HG03064 (cell line): ENCODE measurements at regions not wholly inside any gene's neighbourhood (a gene's known extent, or its start where the extent isn't known, plus 50 kb on each side); places are given as distances from the start of the nearest gene placed in this dataset.

Experiments used
- ATAC-seq: cut with Tn5 transposase; IDR thresholded peaks from one replicate; pipeline ENCODE4 v1.9.1; 2021; ENCODE audit warnings: low read depth; ENCODE audit not compliant: unreplicated experiment

GRCh38 chr2:42108852-42109251 lies 60.3 kb upstream of the EML4 start:
- no peak for ATAC-seq

- no peak for ATAC-seq
Measured at GRCh38 chr2:42109959-42110640, 59.1 kb upstream of the EML4 start.

DNA sequence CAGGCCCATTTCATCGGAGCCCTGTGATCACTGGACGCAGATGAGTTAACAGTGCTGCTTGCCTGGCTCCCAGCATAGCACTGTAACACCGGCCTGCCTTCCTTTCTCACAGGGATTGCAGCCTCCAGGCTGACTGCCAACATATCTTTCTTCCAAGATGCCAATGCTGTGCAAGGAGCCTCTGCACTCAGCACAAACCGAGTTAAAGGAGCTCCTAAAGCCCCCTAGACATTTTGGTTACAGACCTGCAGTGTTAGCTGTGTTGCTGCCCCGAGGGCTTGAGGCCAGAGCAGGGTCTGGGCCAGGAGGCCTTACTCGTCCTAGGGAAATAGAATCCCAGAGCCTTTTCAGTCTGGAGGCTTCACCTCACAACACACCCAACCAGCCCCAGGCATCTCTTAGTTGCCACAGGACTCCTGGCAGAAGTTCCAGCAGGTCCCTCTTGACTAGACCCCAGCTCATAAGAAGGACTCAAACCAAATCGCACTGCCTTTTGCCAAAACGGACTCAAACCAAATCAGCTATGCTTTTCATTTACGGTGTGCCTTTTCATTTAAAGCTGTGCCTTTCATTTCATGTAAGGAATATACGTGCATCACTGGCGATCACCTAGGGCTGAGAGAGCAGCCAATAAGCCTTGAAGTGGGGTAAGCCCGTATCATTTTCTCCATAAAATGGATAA lies 58.4 kb upstream of the EML4 start:
- no peak for ATAC-seq

- no peak for ATAC-seq
Measured at GRCh38 chr2:42112418-42112817, 56.7 kb upstream of the EML4 start.

GRCh38 chr2:42113452-42113851 lies 55.7 kb upstream of the EML4 start:
- no peak for ATAC-seq

DNA sequence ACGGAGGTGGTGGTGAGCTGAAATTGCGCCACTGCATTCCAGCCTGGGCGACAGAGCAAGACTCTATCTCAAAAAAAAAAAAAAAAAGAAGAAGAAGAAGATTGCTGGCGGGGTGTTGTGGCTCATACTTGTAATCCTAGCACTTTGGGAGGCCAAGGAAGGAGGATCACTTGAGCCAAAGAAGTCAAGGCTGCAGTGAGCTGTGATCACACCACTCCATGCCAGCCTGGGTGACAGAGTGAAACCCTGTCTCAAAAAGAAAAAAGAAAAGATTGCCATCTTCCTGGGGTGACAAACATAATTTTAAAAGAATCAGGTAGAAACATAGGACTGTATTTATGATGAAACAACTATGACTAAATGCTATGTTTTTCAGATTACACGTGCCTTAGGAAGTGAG lies 55.1 kb upstream of the EML4 start:
- no peak for ATAC-seq

- ATAC-seq = no peak
Measured at GRCh38 chr2:42115588-42115987, 53.6 kb upstream of the EML4 start.

GRCh38 chr2:42116195-42117181 lies 52.7 kb upstream of the EML4 start:
- no peak for ATAC-seq

DNA sequence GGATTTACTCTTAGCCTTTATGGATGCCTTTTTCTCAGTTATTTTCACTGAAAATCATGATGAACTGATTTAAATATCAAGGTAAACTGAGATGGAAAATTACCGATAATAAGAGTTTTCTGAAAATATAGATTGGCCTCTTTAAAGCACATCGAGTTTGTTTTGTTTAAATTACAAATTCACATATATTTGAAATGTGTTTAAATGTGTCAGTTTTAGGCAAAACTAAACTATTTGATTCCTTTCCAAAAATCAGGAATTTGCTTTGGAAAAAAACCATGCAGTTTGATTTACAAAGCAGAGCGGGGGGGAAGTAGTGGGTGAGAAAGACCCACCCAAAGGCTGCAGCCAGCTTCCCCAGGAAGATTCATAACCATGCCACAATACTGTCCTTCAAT lies 52.0 kb upstream of the EML4 start:
- no peak for ATAC-seq

DNA sequence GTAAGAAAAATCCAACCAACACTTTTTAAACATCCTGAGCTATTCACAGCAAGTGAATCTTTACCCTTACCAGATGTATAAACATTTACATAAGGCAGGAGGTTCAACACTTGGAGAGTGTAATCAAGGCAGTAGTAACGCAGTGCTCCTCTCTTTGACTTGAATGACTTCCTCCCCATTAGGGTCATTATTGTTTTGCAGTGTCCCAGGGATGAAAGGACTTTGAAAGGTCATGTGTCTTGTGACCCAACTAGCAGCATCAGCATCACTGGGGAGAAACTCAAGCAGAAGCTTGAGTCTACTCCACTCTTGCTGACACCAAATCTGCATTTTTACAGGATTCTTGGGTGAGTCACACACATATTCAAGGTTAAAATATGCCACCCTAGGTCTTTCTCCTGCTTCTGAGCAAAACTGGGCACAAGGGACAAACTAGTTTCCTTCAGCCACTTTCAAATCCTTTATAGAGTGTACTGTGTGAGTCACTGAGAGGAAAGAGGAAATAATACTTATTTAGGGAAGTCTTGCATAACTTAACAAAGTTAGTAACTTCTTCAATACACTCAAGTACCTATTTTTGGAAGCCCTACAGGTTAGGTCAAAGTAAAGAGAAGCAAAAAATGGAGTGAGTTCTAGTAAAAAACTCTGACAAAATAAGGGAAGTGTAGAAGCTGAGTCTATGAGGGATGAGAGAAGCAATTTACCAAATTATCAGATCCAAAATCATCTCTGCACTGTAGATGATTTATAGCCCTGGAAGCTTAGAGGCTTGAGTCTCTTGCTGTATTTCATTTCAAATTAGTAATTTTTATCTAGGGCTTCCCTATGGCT lies 51.0 kb upstream of the EML4 start:
- peak; percentile 93 for ATAC-seq

DNA sequence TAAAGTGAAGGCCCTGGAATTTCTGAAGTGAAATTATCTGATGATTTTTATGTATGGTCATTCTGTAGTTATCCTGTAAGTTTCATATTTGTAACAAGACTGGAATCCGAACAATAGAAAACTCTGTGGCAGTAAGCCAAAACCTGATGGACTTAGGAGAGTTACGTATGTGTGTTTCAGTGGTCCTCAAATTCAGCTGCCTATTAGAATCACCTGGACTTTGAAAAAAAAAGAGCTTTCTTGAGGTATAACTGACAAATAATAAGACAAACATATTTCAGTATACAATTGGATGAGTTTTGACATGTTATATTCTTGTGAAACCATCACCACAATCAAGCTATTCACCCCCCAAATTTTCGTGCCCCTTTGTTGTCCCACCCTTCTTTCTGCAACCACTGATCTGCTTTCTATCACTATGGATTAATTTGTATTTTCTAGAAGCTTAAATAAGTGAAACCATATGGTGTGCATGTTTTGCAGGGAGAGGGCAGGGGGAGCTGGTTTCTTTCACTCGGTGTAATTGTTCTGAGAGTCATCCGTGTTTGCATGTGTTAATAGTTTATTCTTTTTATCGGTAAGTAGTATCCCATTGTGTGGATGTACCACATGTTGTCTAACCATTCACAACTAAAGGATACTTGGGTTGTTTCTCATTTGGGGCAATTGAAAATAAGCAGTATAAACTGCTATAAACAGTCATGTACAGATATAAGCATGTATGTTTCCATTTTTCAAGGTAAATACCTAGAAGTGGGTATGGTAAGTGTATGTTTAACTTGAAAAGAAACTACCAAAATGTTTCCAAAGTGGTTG lies 50.2 kb upstream of the EML4 start:
- no peak for ATAC-seq
